OCI-LY7 (cell line): ENCODE measurements at regions not wholly inside any gene's neighbourhood (a gene's known extent, or its start where the extent isn't known, plus 50 kb on each side); places are given as distances from the start of the nearest gene placed in this dataset.

Experiments
- CTCF ChIP-seq: fragments of 200-600 bp; sonication (generic); conservative IDR thresholded peaks from 2 replicates; pipeline ENCODE4 v1.5.1; 2014; ENCODE audit warnings: mild to moderate bottlenecking, antibody characterized with exemption, low read length, moderate library complexity, mixed read lengths
- EZH2phosphoT487 ChIP-seq: fragments of 200-600 bp; sonication (generic); IDR thresholded peaks from 2 replicates; pipeline ENCODE4 v1.6.1; 2018; ENCODE audit warnings: low read depth, borderline replicate concordance, mild to moderate bottlenecking, mixed run types, antibody characterized with exemption, low read length, moderate library complexity, mixed read lengths

- no peak for TF ChIP-seq CTCF
- no peak for TF ChIP-seq EZH2phosphoT487
These were observed 378.8 kb downstream of the OSTF1 start for GRCh38 chr9:75467142-75467541.
